Fibroblast of lung (primary cell): ENCODE measurements at regions not wholly inside any gene's neighbourhood (a gene's known extent, or its start where the extent isn't known, plus 50 kb on each side); places are given as distances from the start of the nearest gene placed in this dataset.

Experiments used
- EZH2 ChIP-seq: IDR thresholded peaks from 2 replicates; pipeline ENCODE4 v1.5.1; 2012; ENCODE audit warnings: low read length, control low read depth, mild to moderate bottlenecking; ENCODE audit errors: missing control alignments
- TF ChIP-seq, protein P1 (sequence below), 2 donors: IDR thresholded peaks in 1 of 2; conservative IDR thresholded peaks in 1 of 2; 1 replicate in 1 of 2; 2 replicates in 1 of 2; pipeline ENCODE4 v1.5.1; 2011 to 2012; ENCODE audit warnings: low read length in 2 of 2, control low read depth in 1 of 2, inconsistent platforms in 1 of 2, low read depth in 1 of 2, mild to moderate bottlenecking in 1 of 2

DNA sequence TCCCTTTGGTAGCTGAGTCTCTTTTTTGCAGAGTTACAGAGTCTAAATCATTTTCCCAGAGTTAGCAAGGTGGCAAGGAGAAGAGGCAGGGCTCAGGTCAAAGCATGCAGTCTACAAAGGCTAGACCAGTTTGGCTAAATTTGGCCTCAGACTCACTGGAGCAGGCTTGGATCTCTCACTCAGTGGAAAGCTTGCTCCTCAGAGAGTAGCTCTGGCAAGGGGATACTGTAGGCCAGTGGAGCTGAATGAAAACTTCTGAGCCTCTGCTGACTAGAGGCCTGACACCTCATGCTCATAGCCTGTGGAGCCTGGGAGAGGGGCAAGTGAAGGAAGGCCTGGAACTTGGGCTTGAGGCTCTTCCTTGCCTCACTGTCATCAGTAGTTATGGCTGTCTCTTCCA, 101.0 kb downstream of the MOBP start:
- TF ChIP-seq, protein P1, sequence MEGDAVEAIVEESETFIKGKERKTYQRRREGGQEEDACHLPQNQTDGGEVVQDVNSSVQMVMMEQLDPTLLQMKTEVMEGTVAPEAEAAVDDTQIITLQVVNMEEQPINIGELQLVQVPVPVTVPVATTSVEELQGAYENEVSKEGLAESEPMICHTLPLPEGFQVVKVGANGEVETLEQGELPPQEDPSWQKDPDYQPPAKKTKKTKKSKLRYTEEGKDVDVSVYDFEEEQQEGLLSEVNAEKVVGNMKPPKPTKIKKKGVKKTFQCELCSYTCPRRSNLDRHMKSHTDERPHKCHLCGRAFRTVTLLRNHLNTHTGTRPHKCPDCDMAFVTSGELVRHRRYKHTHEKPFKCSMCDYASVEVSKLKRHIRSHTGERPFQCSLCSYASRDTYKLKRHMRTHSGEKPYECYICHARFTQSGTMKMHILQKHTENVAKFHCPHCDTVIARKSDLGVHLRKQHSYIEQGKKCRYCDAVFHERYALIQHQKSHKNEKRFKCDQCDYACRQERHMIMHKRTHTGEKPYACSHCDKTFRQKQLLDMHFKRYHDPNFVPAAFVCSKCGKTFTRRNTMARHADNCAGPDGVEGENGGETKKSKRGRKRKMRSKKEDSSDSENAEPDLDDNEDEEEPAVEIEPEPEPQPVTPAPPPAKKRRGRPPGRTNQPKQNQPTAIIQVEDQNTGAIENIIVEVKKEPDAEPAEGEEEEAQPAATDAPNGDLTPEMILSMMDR (conservative IDR thresholded peaks at IDR 0.05 in 1 of 2, IDR thresholded peaks at IDR 0.05 in 1 of 2; ENCODE audit: low read depth in 1 of 2, low read length in 2 of 2): no peak
- TF ChIP-seq EZH2: no peak
